ENCODE measurements at regions not wholly inside any gene's neighbourhood (a gene's known extent, or its start where the extent isn't known, plus 50 kb on each side); places are given as distances from the start of the nearest gene placed in this dataset.

- no peak for TF ChIP-seq CTCF (IDR thresholded peaks at IDR 0.05)
- TF ChIP-seq EZH2 (IDR thresholded peaks at IDR 0.05; ENCODE audit: borderline replicate concordance, insufficient read depth, low read depth, low read length, poor library complexity, severe bottlenecking): no peak
These were observed 92.5 kb upstream of the IRF2BP2 start for GRCh38 chr1:234702342-234703000.
